Fibroblast of lung (primary cell): ENCODE measurements at regions not wholly inside any gene's neighbourhood (a gene's known extent, or its start where the extent isn't known, plus 50 kb on each side); places are given as distances from the start of the nearest gene placed in this dataset.

Source experiments
- DNase-seq, 2 donors: peaks; one replicate each; pipeline versions ENCODE4 v3.0.0 to v3.0.0-alpha.2; 2010; ENCODE audit warnings: low read depth in 2 of 2
- H2AFZ ChIP-seq: 2 replicates; pipeline ENCODE4 v1.5.1; 2012; ENCODE audit warnings: low read length, control low read depth, inconsistent platforms
- H3K27ac ChIP-seq: 2 replicates; pipeline ENCODE4 v1.5.1; 2011; ENCODE audit warnings: low read length, control low read depth; ENCODE audit not compliant: insufficient read depth
- H3K27me3 ChIP-seq: 2 replicates; pipeline ENCODE4 v1.5.1; 2011; ENCODE audit warnings: mild to moderate bottlenecking, low read length; ENCODE audit not compliant: control insufficient read depth, insufficient read depth
- H3K36me3 ChIP-seq: 2 replicates; pipeline ENCODE4 v1.5.1; 2011; ENCODE audit warnings: low read length; ENCODE audit not compliant: control insufficient read depth, insufficient read depth
- H3K4me1 ChIP-seq: 2 replicates; pipeline ENCODE4 v1.5.1; 2011; ENCODE audit warnings: low read length; ENCODE audit not compliant: control insufficient read depth, insufficient read depth; ENCODE audit errors: extremely low read depth
- H3K4me2 ChIP-seq: 2 replicates; pipeline ENCODE4 v1.5.1; 2011; ENCODE audit warnings: low read length, control low read depth; ENCODE audit not compliant: insufficient read depth; ENCODE audit errors: extremely low read depth
- H3K4me3 ChIP-seq, 4 experiments: fragments of 200-600 bp in 1 of 4; sonication (generic) in 1 of 4; replicated peaks in 1 of 4; 2 replicates each; pipeline ENCODE4 v1.5.1; 2011 to 2016; ENCODE audit warnings: low read length in 4 of 4, low read depth in 3 of 4, mild to moderate bottlenecking in 3 of 4, control low read depth in 2 of 4, inconsistent platforms in 1 of 4, mixed read lengths in 1 of 4; ENCODE audit not compliant: insufficient read depth in 1 of 4; ENCODE audit errors: control extremely low read depth in 1 of 4
- H3K79me2 ChIP-seq: 2 replicates; pipeline ENCODE4 v1.5.1; 2012; ENCODE audit warnings: mild to moderate bottlenecking, low read length, inconsistent platforms; ENCODE audit not compliant: control insufficient read depth, insufficient read depth
- H3K9ac ChIP-seq: 2 replicates; pipeline ENCODE4 v1.5.1; 2011; ENCODE audit warnings: mild to moderate bottlenecking, low read length, control low read depth; ENCODE audit not compliant: insufficient read depth
- H3K9me3 ChIP-seq: 2 replicates; pipeline ENCODE4 v1.5.1; 2012; ENCODE audit warnings: low read depth, low read length; ENCODE audit not compliant: control insufficient read depth, insufficient read depth
- H4K20me1 ChIP-seq: 2 replicates; pipeline ENCODE4 v1.5.1; 2011; ENCODE audit warnings: low read length; ENCODE audit not compliant: control insufficient read depth, insufficient read depth; ENCODE audit errors: extremely low read depth
- EZH2 ChIP-seq: IDR thresholded peaks from 2 replicates; pipeline ENCODE4 v1.5.1; 2012; ENCODE audit warnings: low read length, control low read depth, mild to moderate bottlenecking; ENCODE audit errors: missing control alignments
- TF ChIP-seq, protein P1 (sequence below), 2 donors: IDR thresholded peaks in 1 of 2; conservative IDR thresholded peaks in 1 of 2; 1 replicate in 1 of 2; 2 replicates in 1 of 2; pipeline ENCODE4 v1.5.1; 2011 to 2012; ENCODE audit warnings: low read length in 2 of 2, control low read depth in 1 of 2, inconsistent platforms in 1 of 2, low read depth in 1 of 2, mild to moderate bottlenecking in 1 of 2

DNA sequence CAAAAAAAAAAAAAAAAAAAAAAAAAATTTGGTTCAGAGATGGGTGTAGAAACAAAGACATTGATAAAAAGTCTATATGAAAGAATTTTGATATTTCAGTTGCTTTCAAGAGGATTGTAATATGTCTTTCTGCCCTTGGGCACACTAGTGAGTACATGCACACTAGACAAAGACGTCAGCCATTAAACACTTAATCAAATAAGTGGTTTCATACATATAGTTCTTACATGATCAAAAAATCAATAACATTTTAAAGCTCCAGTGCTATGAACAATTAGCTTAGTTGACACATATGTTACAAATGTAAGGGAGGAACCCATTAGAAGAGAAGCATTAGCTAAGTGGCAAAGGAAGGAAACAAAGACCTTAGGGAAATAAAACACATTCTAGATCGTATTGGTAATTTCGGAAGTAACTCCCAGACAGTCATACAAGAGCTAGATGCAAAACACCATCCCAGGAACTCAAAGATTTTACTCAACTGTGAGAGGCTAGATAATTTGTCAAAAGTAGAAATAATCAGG, 84.5 kb upstream of the MAN2A1 start:
- no peaks in the 10 kb centered on the region for H3K9me3 ChIP-seq
- no peak overlapping the region for H3K9ac ChIP-seq
- no peak overlapping the region for H2AFZ ChIP-seq
- no peak for TF ChIP-seq EZH2
- TF ChIP-seq, protein P1, sequence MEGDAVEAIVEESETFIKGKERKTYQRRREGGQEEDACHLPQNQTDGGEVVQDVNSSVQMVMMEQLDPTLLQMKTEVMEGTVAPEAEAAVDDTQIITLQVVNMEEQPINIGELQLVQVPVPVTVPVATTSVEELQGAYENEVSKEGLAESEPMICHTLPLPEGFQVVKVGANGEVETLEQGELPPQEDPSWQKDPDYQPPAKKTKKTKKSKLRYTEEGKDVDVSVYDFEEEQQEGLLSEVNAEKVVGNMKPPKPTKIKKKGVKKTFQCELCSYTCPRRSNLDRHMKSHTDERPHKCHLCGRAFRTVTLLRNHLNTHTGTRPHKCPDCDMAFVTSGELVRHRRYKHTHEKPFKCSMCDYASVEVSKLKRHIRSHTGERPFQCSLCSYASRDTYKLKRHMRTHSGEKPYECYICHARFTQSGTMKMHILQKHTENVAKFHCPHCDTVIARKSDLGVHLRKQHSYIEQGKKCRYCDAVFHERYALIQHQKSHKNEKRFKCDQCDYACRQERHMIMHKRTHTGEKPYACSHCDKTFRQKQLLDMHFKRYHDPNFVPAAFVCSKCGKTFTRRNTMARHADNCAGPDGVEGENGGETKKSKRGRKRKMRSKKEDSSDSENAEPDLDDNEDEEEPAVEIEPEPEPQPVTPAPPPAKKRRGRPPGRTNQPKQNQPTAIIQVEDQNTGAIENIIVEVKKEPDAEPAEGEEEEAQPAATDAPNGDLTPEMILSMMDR (conservative IDR thresholded peaks at IDR 0.05 in 1 of 2, IDR thresholded peaks at IDR 0.05 in 1 of 2; ENCODE audit: low read depth in 1 of 2, low read length in 2 of 2): no peak
- no peak overlapping the region for H3K4me2 ChIP-seq
- no peaks in the 10 kb centered on the region for H3K27me3 ChIP-seq
- DNase-seq: no peak
- no peak overlapping the region for H3K27ac ChIP-seq
- no peaks in the 10 kb centered on the region for H3K36me3 ChIP-seq
- no peaks in the 10 kb centered on the region for H4K20me1 ChIP-seq
- H3K79me2 ChIP-seq: no peaks in the 10 kb centered on the region
- no peaks in the 10 kb centered on the region for H3K4me1 ChIP-seq
- H3K4me3 ChIP-seq: no peak overlapping the region

DNA sequence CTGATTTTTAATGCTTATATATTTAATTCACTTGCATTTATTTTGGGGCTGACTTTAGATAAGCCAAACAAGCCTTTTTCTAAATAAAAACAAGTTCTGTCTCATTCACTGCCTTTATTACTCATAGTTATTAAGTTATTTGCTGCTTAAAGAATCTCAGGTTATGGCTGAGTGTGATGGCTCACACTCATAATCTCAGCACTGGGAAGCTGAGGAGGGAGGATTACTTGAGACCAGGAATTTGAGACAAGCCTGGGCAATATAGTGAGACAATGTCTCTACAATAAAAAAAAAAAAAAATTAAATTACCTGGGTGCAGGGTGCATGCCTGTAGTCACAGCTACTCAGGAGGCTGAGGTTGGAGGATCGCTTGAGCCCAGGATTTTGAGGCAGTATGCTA, 85.0 kb upstream of the MAN2A1 start:
- H4K20me1 ChIP-seq: no peaks in the 10 kb centered on the region
- no peaks in the 10 kb centered on the region for H3K36me3 ChIP-seq
- H3K4me2 ChIP-seq: no peak overlapping the region
- H3K4me3 ChIP-seq: no peak overlapping the region
- H3K27ac ChIP-seq: no peak overlapping the region
- TF ChIP-seq, protein P1 (conservative IDR thresholded peaks at IDR 0.05 in 1 of 2, IDR thresholded peaks at IDR 0.05 in 1 of 2; ENCODE audit: low read depth in 1 of 2, low read length in 2 of 2): no peak
- TF ChIP-seq EZH2: no peak
- H3K9me3 ChIP-seq: no peaks in the 10 kb centered on the region
- no peaks in the 10 kb centered on the region for H3K79me2 ChIP-seq
- no peak for DNase-seq
- no peaks in the 10 kb centered on the region for H3K27me3 ChIP-seq
- H3K9ac ChIP-seq: no peak overlapping the region
- H2AFZ ChIP-seq: no peak overlapping the region
- H3K4me1 ChIP-seq: no peaks in the 10 kb centered on the region

DNA sequence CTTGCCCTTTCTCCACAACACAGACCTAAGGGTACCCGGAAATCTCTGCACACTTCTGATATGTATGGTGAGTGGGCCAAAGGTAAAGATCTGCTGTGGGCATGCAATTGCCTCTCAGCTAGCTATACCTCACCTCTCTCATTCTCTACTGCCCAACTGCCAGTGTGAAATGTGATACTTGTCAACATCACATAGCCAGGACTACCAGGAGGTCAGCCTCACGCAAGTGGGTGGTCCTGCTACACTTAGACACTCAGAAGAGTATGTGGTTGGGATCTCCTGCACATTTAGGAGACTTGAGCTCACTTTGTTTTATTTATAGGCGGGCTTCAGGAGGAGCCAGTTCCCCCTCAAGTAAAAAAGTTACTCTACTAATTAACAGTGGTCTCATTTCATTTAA, 88.0 kb upstream of the MAN2A1 start:
- TF ChIP-seq, protein P1 (conservative IDR thresholded peaks at IDR 0.05 in 1 of 2, IDR thresholded peaks at IDR 0.05 in 1 of 2; ENCODE audit: low read depth in 1 of 2, low read length in 2 of 2): no peak
- no peak for TF ChIP-seq EZH2
- Histone ChIP-seq H3K4me2 (no peak overlapping the region), H3K4me1 (no peaks in the 10 kb centered on the region), H4K20me1 (no peaks in the 10 kb centered on the region), H3K4me3 (no peak overlapping the region), H3K27ac (no peak overlapping the region), H2AFZ (no peak overlapping the region), H3K9me3 (no peaks in the 10 kb centered on the region), H3K9ac (no peak overlapping the region), H3K27me3 (no peaks in the 10 kb centered on the region), H3K79me2 (no peaks in the 10 kb centered on the region), H3K36me3 (no peaks in the 10 kb centered on the region)
- DNase-seq: no peak
